Testis (tissue), 2 donors: ENCODE measurements at regions not wholly inside any gene's neighbourhood (a gene's known extent, or its start where the extent isn't known, plus 50 kb on each side); places are given as distances from the start of the nearest gene placed in this dataset.

Source experiments
- DNase-seq: peaks from one replicate; pipeline ENCODE4 v3.0.0-alpha.2; 2019
- H3K27ac ChIP-seq, 2 donors: fragments of 200-600 bp; sonication (generic); one replicate each; pipeline ENCODE4 v1.5.1; 2019
- H3K27me3 ChIP-seq: fragments of 200-600 bp; sonication (generic); one replicate; pipeline ENCODE4 v1.5.1; 2019
- H3K36me3 ChIP-seq: fragments of 200-600 bp; sonication (generic); one replicate; pipeline ENCODE4 v1.5.1; 2017; ENCODE audit warnings: low read depth; ENCODE audit errors: missing control alignments
- H3K4me1 ChIP-seq: fragments of 200-600 bp; sonication (generic); one replicate; pipeline ENCODE4 v1.5.1; 2019
- H3K4me3 ChIP-seq, 2 donors: fragments of 200-600 bp; sonication (generic); one replicate each; pipeline ENCODE4 v1.5.1; 2017 to 2019
- H3K9me3 ChIP-seq: fragments of 200-600 bp; sonication (generic); one replicate; pipeline ENCODE4 v1.5.1; 2017
- CTCF ChIP-seq, 3 experiments: fragments of 450-650 bp in 2 of 3; fragments of 200-600 bp in 1 of 3; sonication (generic) in 1 of 3; IDR thresholded peaks; one replicate each; pipeline ENCODE4 v1.5.1; 2016 to 2019; ENCODE audit warnings: antibody characterized with exemption in 3 of 3, mild to moderate bottlenecking in 2 of 3, moderate library complexity in 1 of 3
- POLR2A ChIP-seq: fragments of 450-650 bp; IDR thresholded peaks from one replicate; pipeline ENCODE4 v1.6.1; 2017; ENCODE audit warnings: antibody characterized with exemption, mild to moderate bottlenecking, moderate library complexity
- WGBS, 2 donors: methylation state at CpG; one replicate each; pipeline ENCODE4 v1.1.5; 2018; 5-methylcytosine and 5-hydroxymethylcytosine counted together
- intact Hi-C: fragments of 100-400 bp; cut with DNase I; formaldehyde crosslinking; loops from one replicate; pipeline ENCODE4 v1.15.1; 2023; ENCODE audit warnings: low total_unique reads

GRCh38 chr3:88267-88666, 108.3 kb upstream of the CHL1 start:
- H3K36me3 ChIP-seq, result no peaks in the 10 kb centered on the region
- WGBS, 2 donors, result 59% methylated on average over 1 of the region's 1 CpG
- TF ChIP-seq CTCF (IDR thresholded peaks at IDR 0.05) (no peak), POLR2A (no peak)
- no peaks in the 10 kb centered on the region for H3K27me3 ChIP-seq
- H3K4me3 ChIP-seq, result no peak overlapping the region
- no peak for DNase-seq
- no peak overlapping the region for H3K27ac ChIP-seq
- intact Hi-C loops, result no loop called here
- H3K9me3 ChIP-seq, result no peaks in the 10 kb centered on the region
- H3K4me1 ChIP-seq, result no peaks in the 10 kb centered on the region

- no peaks in the 10 kb centered on the region for H3K4me1 ChIP-seq
- no peak overlapping the region for H3K27ac ChIP-seq
- no peaks in the 10 kb centered on the region for H3K27me3 ChIP-seq
- no peak overlapping the region for H3K4me3 ChIP-seq
- intact Hi-C loops, result no loop called here
- DNase-seq, result no peak
- TF ChIP-seq CTCF (IDR thresholded peaks at IDR 0.05) (no peak), POLR2A (no peak)
- WGBS, 2 donors, result 90 to 91% methylated on average over 7 of the region's 7 CpGs
- no peaks in the 10 kb centered on the region for H3K36me3 ChIP-seq
- H3K9me3 ChIP-seq, result no peaks in the 10 kb centered on the region
Measured at GRCh38 chr3:93746-94145, 102.8 kb upstream of the CHL1 start.

GRCh38 chr3:96259-96658, 100.3 kb upstream of the CHL1 start:
- Histone ChIP-seq H3K27ac (no peak overlapping the region), H3K9me3 (no peaks in the 10 kb centered on the region), H3K4me3 (no peak overlapping the region), H3K36me3 (no peaks in the 10 kb centered on the region), H3K27me3 (no peaks in the 10 kb centered on the region), H3K4me1 (no peaks in the 10 kb centered on the region)
- intact Hi-C loops, result no loop called here
- DNase-seq, result no peak
- WGBS, 2 donors, result 81 to 85% methylated on average over 4 of the region's 4 CpGs
- no peak for TF ChIP-seq CTCF (IDR thresholded peaks at IDR 0.05)
- no peak for TF ChIP-seq POLR2A

- intact Hi-C loops, result no loop called here
- Histone ChIP-seq H3K27ac (no peak overlapping the region), H3K36me3 (no peaks in the 10 kb centered on the region), H3K27me3 (no peaks in the 10 kb centered on the region), H3K4me1 (no peaks in the 10 kb centered on the region), H3K4me3 (no peak overlapping the region), H3K9me3 (no peaks in the 10 kb centered on the region)
- 65 to 75% methylated on average over 8 of the region's 8 CpGs for WGBS, 2 donors
- no peak for TF ChIP-seq POLR2A
- TF ChIP-seq CTCF (IDR thresholded peaks at IDR 0.05), result no peak
- DNase-seq, result no peak
Measured at GRCh38 chr3:97417-98258, 98.9 kb upstream of the CHL1 start.

- Histone ChIP-seq H3K27me3 (no peaks in the 10 kb centered on the region), H3K4me3 (no peak overlapping the region), H3K9me3 (no peaks in the 10 kb centered on the region), H3K4me1 (no peaks in the 10 kb centered on the region), H3K36me3 (no peaks in the 10 kb centered on the region), H3K27ac (no peak overlapping the region)
- no peak for DNase-seq
- intact Hi-C loops, result no loop called here
- TF ChIP-seq CTCF (IDR thresholded peaks at IDR 0.05) (no peak), POLR2A (no peak)
- 46 to 50% methylated on average over 5 of the region's 5 CpGs for WGBS, 2 donors
Measured at GRCh38 chr3:98259-98654, 98.3 kb upstream of the CHL1 start.
